ENCODE measurements at regions not wholly inside any gene's neighbourhood (a gene's known extent, or its start where the extent isn't known, plus 50 kb on each side); places are given as distances from the start of the nearest gene placed in this dataset.

- TF ChIP-seq POLR2A (IDR thresholded peaks at IDR 0.05; ENCODE audit: low read length), result no peak
- TF ChIP-seq GATA1 (IDR thresholded peaks at IDR 0.05; ENCODE audit: low read depth, low read length), result no peak
These were observed 691.9 kb upstream of the SLITRK6 start for GRCh38 chr13:86491121-86491520.

Measured in erythroblast (primary cell).